Tibial nerve (tissue), 3 donors: ENCODE measurements at regions not wholly inside any gene's neighbourhood (a gene's known extent, or its start where the extent isn't known, plus 50 kb on each side); places are given as distances from the start of the nearest gene placed in this dataset.

Source experiments
- CTCF ChIP-seq, 5 experiments: fragments of 200-600 bp in 3 of 5; fragments of 450-650 bp in 2 of 5; sonication (generic) in 3 of 5; IDR thresholded peaks; one replicate each; pipeline ENCODE4 v1.5.1; 2016 to 2019; ENCODE audit warnings: antibody characterized with exemption in 5 of 5, mild to moderate bottlenecking in 3 of 5, moderate library complexity in 2 of 5
- POLR2A ChIP-seq, 2 donors: fragments of 450-650 bp; IDR thresholded peaks; one replicate each; pipeline ENCODE4 v1.6.1; 2017; ENCODE audit warnings: antibody characterized with exemption in 2 of 2, mild to moderate bottlenecking in 2 of 2, moderate library complexity in 2 of 2

GRCh38 chr6:19721766-19722377, 115.3 kb upstream of the ID4 start:
- TF ChIP-seq POLR2A (IDR thresholded peaks at IDR 0.05) (no peak), CTCF (IDR thresholded peaks at IDR 0.05) (no peak)
